OCI-LY3 (cell line): ENCODE measurements at regions not wholly inside any gene's neighbourhood (a gene's known extent, or its start where the extent isn't known, plus 50 kb on each side); places are given as distances from the start of the nearest gene placed in this dataset.

Source experiments
- H2AFZ ChIP-seq: fragments of 200-600, 300-600 bp; shearing (Covaris generic); 2 replicates; pipeline ENCODE4 v1.6.0; 2014; ENCODE audit warnings: antibody characterized with exemption, low read depth, low read length
- H3K27ac ChIP-seq: fragments of 200-600, 300-600 bp; sonication (generic); 2 replicates; pipeline ENCODE4 v1.5.1; 2014; ENCODE audit warnings: mild to moderate bottlenecking, low read length, moderate library complexity, mixed read lengths
- H3K27me3 ChIP-seq: fragments of 200-600, 300-600 bp; sonication (generic); 2 replicates; pipeline ENCODE4 v1.6.1; 2014; ENCODE audit warnings: low read depth, low read length, mixed read lengths
- H3K36me3 ChIP-seq: fragments of 200-600, 300-600 bp; sonication (generic); replicated peaks from 2 replicates; pipeline ENCODE3; 2014; ENCODE audit warnings: low read depth, low read length, mixed read lengths
- H3K4me1 ChIP-seq: fragments of 300-600, 200-600 bp; sonication (generic); 2 replicates; pipeline ENCODE4 v1.6.1; 2014; ENCODE audit warnings: low read length, mixed read lengths
- H3K4me2 ChIP-seq: fragments of 200-600, 300-600 bp; sonication (generic); 2 replicates; pipeline ENCODE4 v1.6.1; 2014; ENCODE audit warnings: low read length, mixed read lengths
- H3K4me3 ChIP-seq: fragments of 300-600, 200-600 bp; sonication (generic); 2 replicates; pipeline ENCODE4 v1.5.1; 2014; ENCODE audit warnings: antibody characterized with exemption, mild to moderate bottlenecking, low read length, moderate library complexity
- H3K79me2 ChIP-seq: fragments of 300-600, 200-600 bp; shearing (Covaris generic); 2 replicates; pipeline ENCODE4 v1.6.1; 2014; ENCODE audit warnings: mild to moderate bottlenecking, low read length, mixed read lengths
- H3K9ac ChIP-seq: fragments of 300-600, 200-600 bp; shearing (Covaris generic); 2 replicates; pipeline ENCODE4 v1.6.0; 2014; ENCODE audit warnings: mild to moderate bottlenecking, low read length, moderate library complexity
- H3K9me3 ChIP-seq: fragments of 200-600, 300-600 bp; shearing (Covaris generic); 2 replicates; pipeline ENCODE4 v1.6.1; 2014; ENCODE audit warnings: low read length, mixed read lengths; ENCODE audit not compliant: insufficient read depth
- H4K20me1 ChIP-seq: fragments of 200-600, 300-600 bp; sonication (generic); 2 replicates; pipeline ENCODE4 v1.6.1; 2016; ENCODE audit warnings: low read length, mixed read lengths; ENCODE audit not compliant: insufficient read depth
- CTCF ChIP-seq: fragments of 200-600, 300-600 bp; sonication (generic); IDR thresholded peaks from 2 replicates; pipeline ENCODE4 v1.5.1; 2014; ENCODE audit warnings: antibody characterized with exemption, low read length, low read depth
- EZH2phosphoT487 ChIP-seq: fragments of 200-600 bp; shearing (Covaris generic); IDR thresholded peaks from 2 replicates; pipeline ENCODE4 v1.6.1; 2018; ENCODE audit warnings: antibody characterized with exemption, mixed run types, low read depth

- peaks cover 8% of the 10 kb centered on the region; the same call in 1 of the 2 replicates for H3K9me3 ChIP-seq
- TF ChIP-seq CTCF (no peak), EZH2phosphoT487 (no peak)
- no peaks in the 10 kb centered on the region for H3K4me1 ChIP-seq
- no peak overlapping the region for H3K9ac ChIP-seq
- H3K4me2 ChIP-seq, result no peak overlapping the region
- no peak overlapping the region for H2AFZ ChIP-seq
- H3K27me3 ChIP-seq, result no peaks in the 10 kb centered on the region
- no peak overlapping the region for H3K4me3 ChIP-seq
- H4K20me1 ChIP-seq, result no peaks in the 10 kb centered on the region
- no peaks in the 10 kb centered on the region for H3K36me3 ChIP-seq
- no peaks in the 10 kb centered on the region for H3K79me2 ChIP-seq
- no peak overlapping the region for H3K27ac ChIP-seq
Measured at GRCh38 chr3:43978708-43979107, 263.0 kb upstream of the TOPAZ1 start.

DNA sequence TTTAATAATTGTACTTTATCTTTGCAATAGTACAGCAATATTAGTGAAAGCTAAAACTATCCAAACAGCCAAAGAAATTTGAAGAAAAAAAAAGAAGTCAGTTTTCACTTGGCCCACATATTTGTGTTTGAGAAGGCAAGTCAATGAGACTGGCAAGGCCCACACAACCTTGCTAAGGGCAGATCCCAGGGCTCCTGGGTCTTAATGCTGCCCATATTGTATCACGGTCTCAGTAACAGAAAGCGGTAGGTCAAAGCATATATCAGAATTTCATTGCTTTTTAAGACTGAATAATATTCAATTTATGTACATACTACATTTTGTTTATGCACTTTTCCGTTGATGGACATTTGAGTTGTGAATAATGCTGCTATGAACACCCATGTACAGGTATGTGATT is 262.0 kb upstream of the TOPAZ1 start:
- Histone ChIP-seq H3K27me3 (no peaks in the 10 kb centered on the region), H3K4me1 (no peaks in the 10 kb centered on the region), H3K36me3 (no peaks in the 10 kb centered on the region), H3K9ac (no peak overlapping the region), H3K79me2 (no peaks in the 10 kb centered on the region), H3K9me3 (peaks cover 8% of the 10 kb centered on the region; the same call in 1 of the 2 replicates), H3K4me3 (no peak overlapping the region), H4K20me1 (no peaks in the 10 kb centered on the region), H2AFZ (no peak overlapping the region), H3K4me2 (no peak overlapping the region), H3K27ac (no peak overlapping the region)
- TF ChIP-seq EZH2phosphoT487, result no peak

- no peak overlapping the region for H3K9ac ChIP-seq
- H3K36me3 ChIP-seq, result no peaks in the 10 kb centered on the region
- H3K9me3 ChIP-seq, result peaks cover 5% of the 10 kb centered on the region; the same call in 1 of the 2 replicates
- no peaks in the 10 kb centered on the region for H4K20me1 ChIP-seq
- no peak overlapping the region for H3K4me3 ChIP-seq
- TF ChIP-seq EZH2phosphoT487 (no peak), CTCF (no peak)
- H3K27me3 ChIP-seq, result no peaks in the 10 kb centered on the region
- H3K4me1 ChIP-seq, result peaks cover 10% of the 10 kb centered on the region
- no peak overlapping the region for H3K4me2 ChIP-seq
- no peaks in the 10 kb centered on the region for H3K79me2 ChIP-seq
- H2AFZ ChIP-seq, result no peak overlapping the region
- no peak overlapping the region for H3K27ac ChIP-seq
Measured at GRCh38 chr3:43994657-43995546, 246.8 kb upstream of the TOPAZ1 start.

GRCh38 chr3:43995547-43996378 is 245.9 kb upstream of the TOPAZ1 start:
- Histone ChIP-seq H2AFZ (no peak overlapping the region), H3K9ac (no peak overlapping the region), H4K20me1 (no peaks in the 10 kb centered on the region), H3K4me2 (no peak overlapping the region), H3K27me3 (no peaks in the 10 kb centered on the region), H3K4me3 (no peak overlapping the region), H3K27ac (no peak overlapping the region), H3K9me3 (peaks cover 4% of the 10 kb centered on the region; the same call in 1 of the 2 replicates), H3K36me3 (no peaks in the 10 kb centered on the region), H3K79me2 (no peaks in the 10 kb centered on the region), H3K4me1 (peaks cover 14% of the 10 kb centered on the region)
- TF ChIP-seq CTCF (no peak), EZH2phosphoT487 (no peak)
